Cardiac muscle cell (in vitro differentiated cells and primary cell): ENCODE measurements at regions not wholly inside any gene's neighbourhood (a gene's known extent, or its start where the extent isn't known, plus 50 kb on each side); places are given as distances from the start of the nearest gene placed in this dataset.

Experiments
- DNase-seq, 2 donors: peaks; one replicate each; pipeline versions ENCODE4 v3.0.0 to v3.0.0-alpha.2; 2010 to 2017; ENCODE audit warnings: low read depth in 1 of 2, low spot score in 1 of 2
- H3K27ac ChIP-seq: fragments of 200-600 bp; sonication (generic); 2 replicates; pipeline ENCODE4 v1.5.1; 2016
- H3K27me3 ChIP-seq: fragments of 200-600 bp; sonication (generic); 2 replicates; pipeline ENCODE4 v1.6.0; 2016; ENCODE audit warnings: control low read depth
- H3K36me3 ChIP-seq: fragments of 200-600 bp; sonication (generic); 2 replicates; pipeline ENCODE4 v1.5.1; 2016; ENCODE audit warnings: control low read depth
- H3K4me1 ChIP-seq: fragments of 200-600 bp; sonication (generic); 2 replicates; pipeline ENCODE4 v1.8.1; 2017; ENCODE audit warnings: low read depth, mild to moderate bottlenecking, mixed run types
- H3K4me3 ChIP-seq: fragments of 200-600 bp; sonication (generic); 2 replicates; pipeline ENCODE4 v1.5.1; 2016; ENCODE audit warnings: mild to moderate bottlenecking
- H3K9me3 ChIP-seq: fragments of 200-600 bp; sonication (generic); 2 replicates; pipeline ENCODE4 v1.5.1; 2017; ENCODE audit warnings: low read depth, mild to moderate bottlenecking, control low read depth
- TF ChIP-seq, protein P1 (sequence below): IDR thresholded peaks from 2 replicates; pipeline ENCODE4 v1.5.1; 2012; ENCODE audit warnings: low read depth, mild to moderate bottlenecking, low read length

DNA sequence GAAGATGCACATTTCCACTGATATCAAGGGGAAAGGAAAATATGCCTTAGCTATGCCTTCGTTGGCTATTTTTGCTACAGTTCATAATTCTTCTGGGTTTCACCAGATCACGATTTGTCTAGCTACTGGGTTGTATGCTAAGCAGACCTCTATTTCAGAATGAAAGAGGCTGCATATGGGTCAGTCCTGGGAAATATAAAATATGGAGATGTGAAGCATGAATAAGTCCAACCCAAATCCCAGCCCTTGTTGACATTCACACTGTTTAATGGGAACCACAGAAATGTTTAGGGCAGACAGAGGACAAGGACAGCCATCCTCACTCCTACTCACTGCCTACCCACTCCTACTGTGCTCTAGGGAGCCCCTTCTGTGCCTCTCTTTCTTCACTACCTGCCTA is 343.2 kb upstream of the CAMK1G start:
- DNase-seq = no peak
- no peak overlapping the region for H3K4me3 ChIP-seq
- no peak overlapping the region for H3K27ac ChIP-seq
- H3K9me3 ChIP-seq = no peaks in the 10 kb centered on the region
- no peaks in the 10 kb centered on the region for H3K27me3 ChIP-seq
- H3K4me1 ChIP-seq = no peaks in the 10 kb centered on the region
- H3K36me3 ChIP-seq = no peaks in the 10 kb centered on the region
- TF ChIP-seq, protein P1, sequence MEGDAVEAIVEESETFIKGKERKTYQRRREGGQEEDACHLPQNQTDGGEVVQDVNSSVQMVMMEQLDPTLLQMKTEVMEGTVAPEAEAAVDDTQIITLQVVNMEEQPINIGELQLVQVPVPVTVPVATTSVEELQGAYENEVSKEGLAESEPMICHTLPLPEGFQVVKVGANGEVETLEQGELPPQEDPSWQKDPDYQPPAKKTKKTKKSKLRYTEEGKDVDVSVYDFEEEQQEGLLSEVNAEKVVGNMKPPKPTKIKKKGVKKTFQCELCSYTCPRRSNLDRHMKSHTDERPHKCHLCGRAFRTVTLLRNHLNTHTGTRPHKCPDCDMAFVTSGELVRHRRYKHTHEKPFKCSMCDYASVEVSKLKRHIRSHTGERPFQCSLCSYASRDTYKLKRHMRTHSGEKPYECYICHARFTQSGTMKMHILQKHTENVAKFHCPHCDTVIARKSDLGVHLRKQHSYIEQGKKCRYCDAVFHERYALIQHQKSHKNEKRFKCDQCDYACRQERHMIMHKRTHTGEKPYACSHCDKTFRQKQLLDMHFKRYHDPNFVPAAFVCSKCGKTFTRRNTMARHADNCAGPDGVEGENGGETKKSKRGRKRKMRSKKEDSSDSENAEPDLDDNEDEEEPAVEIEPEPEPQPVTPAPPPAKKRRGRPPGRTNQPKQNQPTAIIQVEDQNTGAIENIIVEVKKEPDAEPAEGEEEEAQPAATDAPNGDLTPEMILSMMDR = no peak

DNA sequence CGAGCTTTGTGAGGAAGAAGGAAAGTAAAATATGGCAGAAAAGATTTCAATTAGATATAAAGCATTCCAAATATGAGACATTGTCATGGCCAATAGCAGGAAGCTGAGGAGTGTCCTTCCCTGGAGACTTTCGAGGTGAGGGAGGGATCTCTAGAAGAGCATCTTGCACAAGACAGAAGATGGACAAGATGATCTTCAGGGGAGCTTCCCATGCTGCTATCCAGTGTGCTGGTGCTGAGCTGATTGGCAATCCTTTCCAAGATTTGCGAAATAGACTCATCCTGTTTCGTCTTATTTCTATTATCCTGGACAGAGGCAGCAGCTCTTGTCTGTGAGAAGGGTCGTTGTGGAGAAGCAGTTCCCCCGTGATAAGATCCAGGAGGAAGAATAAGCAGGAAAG is 342.0 kb upstream of the CAMK1G start:
- H3K27me3 ChIP-seq = no peaks in the 10 kb centered on the region
- H3K27ac ChIP-seq = no peak overlapping the region
- no peaks in the 10 kb centered on the region for H3K4me1 ChIP-seq
- H3K36me3 ChIP-seq = no peaks in the 10 kb centered on the region
- TF ChIP-seq, protein P1 = no peak
- peak in 1 of 2 donors; percentile 9 for DNase-seq
- H3K9me3 ChIP-seq = no peaks in the 10 kb centered on the region
- no peak overlapping the region for H3K4me3 ChIP-seq

DNA sequence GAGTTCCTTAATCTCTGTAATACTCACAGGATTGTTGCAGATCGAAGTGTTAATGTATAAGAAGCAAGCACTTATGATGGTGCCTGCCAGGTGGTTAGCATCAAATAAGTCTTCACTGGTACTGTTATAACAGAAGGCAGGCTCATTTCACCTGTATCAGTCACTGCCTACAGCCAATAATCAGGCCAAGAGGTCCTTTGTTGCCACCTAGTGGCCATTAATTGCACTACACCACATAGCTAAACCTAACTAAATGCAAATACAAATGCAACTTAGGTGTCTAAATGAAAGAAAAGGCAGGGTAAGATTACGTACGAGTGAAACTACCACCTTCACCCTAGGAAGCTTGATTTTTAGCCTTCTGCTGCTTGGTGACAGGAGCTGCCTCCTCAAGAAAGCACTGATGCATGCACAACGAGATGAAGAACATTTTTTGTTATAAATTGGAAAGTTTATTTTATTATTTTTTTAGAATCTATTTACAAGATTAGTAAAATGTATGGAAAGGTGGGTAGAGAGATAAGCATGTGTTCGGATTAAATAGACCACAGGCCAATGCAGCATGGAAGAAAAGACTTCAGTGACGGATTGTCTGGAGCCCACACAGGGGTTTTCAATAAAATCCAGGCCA is 334.8 kb upstream of the CAMK1G start:
- Histone ChIP-seq H3K9me3 (no peaks in the 10 kb centered on the region), H3K27me3 (no peaks in the 10 kb centered on the region), H3K36me3 (no peaks in the 10 kb centered on the region), H3K4me3 (no peak overlapping the region), H3K27ac (peak overlapping the region; percentile 83), H3K4me1 (peaks cover 21% of the 10 kb centered on the region)
- TF ChIP-seq, protein P1 = peak; percentile 85
- peak; percentile 72 to 73 for DNase-seq

DNA sequence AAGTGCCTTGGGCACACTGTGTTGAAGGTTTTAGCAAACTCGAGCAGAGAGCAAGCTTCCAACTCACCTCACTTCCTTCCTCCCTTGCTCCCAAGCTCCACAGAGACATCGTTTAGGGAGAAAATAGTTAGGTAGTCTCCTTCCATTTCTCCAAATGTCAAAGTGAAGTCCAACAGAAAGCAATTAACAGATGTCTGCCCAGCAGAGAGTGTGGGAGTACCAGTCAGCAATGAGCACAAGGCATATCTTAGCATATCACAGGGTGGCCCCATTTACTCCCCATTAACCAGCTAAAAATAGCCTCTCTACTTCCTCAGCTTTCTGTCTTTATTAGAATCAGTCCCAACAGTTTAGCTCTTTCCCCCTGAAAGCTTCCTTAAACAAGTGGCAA is 334.2 kb upstream of the CAMK1G start:
- Histone ChIP-seq H3K9me3 (no peaks in the 10 kb centered on the region), H3K4me1 (peaks cover 21% of the 10 kb centered on the region), H3K27ac (peak overlapping the region; percentile 83), H3K4me3 (no peak overlapping the region), H3K36me3 (no peaks in the 10 kb centered on the region), H3K27me3 (no peaks in the 10 kb centered on the region)
- DNase-seq = peak in 1 of 2 donors; percentile 56
- TF ChIP-seq, protein P1 = no peak

DNA sequence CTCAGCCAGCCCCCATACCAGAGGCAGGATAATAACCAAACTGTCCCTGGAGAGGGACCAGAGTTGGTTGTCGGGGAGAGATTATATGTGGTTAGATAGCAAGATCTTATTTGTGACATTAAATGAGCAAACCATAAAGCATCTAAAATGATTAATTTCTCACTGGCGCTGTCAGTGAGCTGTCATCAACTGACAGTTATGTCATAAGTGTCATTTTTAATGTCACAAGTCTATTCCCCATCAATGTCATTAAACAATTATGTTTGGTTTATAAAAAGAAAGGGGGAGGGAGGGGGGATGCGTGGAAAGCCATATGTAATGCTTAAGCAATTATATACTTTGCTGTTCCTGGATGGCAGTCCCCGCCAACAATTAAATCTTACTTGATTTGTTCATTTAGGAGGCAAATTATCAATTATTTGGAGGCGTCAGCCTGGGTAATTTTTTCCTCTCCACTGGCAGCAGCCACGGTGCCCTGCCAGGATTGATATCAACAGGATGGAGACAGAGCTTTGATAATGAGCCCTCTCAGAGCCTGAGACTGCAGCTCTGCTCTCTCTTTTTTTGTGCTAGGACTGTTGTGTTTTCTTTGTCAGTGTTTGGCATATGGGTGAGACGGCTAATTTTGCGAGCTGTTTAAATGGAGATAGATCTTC is 333.6 kb upstream of the CAMK1G start:
- no peak for DNase-seq
- H3K4me3 ChIP-seq = no peak overlapping the region
- peaks cover 21% of the 10 kb centered on the region for H3K4me1 ChIP-seq
- TF ChIP-seq, protein P1 = no peak
- H3K27me3 ChIP-seq = no peaks in the 10 kb centered on the region
- H3K27ac ChIP-seq = peak overlapping the region; percentile 83
- H3K36me3 ChIP-seq = no peaks in the 10 kb centered on the region
- no peaks in the 10 kb centered on the region for H3K9me3 ChIP-seq
